GM18909 (cell line): ENCODE measurements at regions not wholly inside any gene's neighbourhood (a gene's known extent, or its start where the extent isn't known, plus 50 kb on each side); places are given as distances from the start of the nearest gene placed in this dataset.

Experiments used
- ATAC-seq: cut with Tn5 transposase; IDR thresholded peaks from one replicate; pipeline ENCODE4 v1.9.1; 2021; ENCODE audit warnings: mild to moderate bottlenecking; ENCODE audit not compliant: unreplicated experiment, poor library complexity

DNA sequence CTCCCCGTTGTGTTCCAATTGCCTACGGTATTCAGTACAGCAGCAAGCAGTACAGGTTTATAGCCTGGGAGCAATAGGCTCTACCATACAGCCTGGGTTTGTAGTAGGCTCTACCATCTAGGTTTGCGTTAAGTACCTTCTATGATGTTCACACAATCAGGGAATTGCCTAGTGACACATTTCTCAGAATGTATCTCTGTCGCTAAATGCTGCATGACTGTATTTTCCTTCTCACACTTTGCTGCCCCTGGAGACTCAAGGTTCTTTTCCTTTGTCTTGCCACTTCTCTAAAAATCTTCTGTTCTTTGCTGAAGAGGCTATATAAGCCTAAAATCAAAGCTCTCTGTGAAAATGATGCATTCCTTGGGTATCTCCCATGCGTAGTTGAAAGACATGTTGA is 241.9 kb downstream of the CD83 start:
- ATAC-seq, result no peak

DNA sequence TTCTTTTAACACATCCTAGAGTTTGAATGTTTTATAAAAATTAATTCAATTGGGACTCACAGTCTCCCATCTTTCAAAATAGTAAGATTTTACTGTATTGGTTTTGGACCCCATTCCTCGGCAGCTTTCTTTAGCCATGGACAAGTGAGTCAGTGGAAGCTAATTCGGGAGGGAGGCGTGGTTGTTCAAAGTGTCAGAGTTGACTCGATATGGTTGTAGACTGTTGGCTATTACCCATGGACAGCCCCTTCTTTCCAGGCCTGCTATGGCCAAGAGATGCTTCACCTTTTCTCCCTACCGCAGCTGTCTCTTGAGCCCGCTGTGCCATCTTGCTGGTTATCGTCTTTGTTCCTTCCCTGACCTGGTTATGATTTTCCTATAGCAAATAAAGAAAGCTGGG is 243.0 kb downstream of the CD83 start:
- ATAC-seq, result no peak

DNA sequence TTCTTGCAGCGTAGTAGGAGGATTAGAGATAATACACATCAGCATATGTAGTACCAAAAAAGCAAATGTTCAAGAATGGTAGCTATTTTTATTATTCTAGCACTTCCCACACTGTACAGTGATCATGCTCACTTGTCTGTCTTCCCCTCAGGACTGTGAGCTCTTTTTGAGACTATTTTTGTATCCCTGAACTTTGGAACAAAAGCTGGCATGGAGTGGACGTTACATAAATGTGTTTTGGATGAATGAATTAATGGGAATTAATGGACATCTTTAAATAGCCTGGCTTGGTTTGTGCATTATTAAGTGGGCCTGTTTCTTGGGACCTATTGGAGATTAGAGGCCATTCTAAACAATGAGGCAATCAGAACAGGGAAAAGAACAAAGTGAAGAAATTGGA is 243.7 kb downstream of the CD83 start:
- no peak for ATAC-seq

DNA sequence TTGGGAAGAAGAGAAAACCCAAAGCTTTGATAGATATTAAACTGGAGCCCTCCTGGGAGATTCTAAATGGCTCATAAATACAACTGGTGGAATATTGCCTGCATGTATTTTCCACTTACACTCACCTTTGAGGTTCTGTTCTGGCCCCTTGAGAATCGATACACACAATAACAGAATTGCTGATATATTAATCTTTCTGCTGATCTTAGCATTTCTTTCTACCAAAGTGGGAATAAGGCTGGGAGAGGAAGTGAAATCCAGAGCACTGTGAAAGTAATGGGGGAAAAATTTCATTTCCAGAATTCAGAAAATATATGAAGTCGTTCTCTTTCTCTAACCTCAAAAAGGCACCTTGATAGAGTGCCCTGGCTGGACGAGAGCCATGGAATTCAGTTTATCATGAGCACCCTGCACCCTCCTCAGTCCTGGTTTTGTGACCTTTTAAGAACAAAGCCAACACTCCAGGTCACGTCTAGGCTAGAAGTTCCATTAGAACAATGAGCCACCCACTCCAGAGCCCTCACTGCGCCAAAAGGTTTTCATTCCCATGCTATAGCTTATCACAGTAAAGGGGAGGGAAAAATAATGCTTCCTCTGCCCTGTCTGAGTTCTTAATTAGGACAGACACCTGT is 244.5 kb downstream of the CD83 start:
- no peak for ATAC-seq

DNA sequence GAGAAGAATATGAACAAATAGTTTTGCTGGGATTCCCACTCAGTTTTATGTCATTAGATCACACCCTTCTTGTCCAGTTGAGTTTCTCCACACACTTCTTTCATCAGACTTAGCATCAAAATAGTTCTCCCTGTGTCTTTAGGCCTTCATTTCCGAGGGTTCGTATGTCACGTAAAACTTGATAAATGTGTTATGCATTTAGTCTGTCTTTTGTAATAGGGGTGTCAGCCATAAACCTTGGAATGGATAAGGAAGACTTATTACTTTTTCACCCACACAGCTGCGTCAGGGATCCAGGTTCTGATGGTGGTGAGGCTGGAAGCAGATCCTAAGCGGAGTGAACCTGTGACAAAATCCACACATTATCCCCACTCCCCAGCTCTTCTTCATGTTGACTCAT is 246.8 kb downstream of the CD83 start:
- ATAC-seq, result no peak

DNA sequence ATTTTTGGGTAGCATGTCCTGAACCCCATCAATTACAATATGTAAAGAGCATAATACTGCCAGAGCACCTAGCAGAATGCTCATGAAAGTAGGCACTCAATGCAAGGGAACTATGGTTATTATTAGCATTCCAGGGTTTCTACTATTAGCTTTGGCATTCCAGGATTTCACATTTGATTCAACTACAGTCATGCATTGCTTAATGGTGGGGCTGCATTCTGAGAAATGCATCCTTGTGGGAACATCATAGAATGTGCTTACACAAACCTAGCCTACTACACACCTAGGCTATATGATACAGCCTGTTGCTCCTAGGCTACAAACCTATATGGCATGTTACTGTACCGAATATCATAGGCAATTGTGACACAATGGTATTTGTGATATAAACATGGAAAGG is 247.8 kb downstream of the CD83 start:
- ATAC-seq, result no peak

DNA sequence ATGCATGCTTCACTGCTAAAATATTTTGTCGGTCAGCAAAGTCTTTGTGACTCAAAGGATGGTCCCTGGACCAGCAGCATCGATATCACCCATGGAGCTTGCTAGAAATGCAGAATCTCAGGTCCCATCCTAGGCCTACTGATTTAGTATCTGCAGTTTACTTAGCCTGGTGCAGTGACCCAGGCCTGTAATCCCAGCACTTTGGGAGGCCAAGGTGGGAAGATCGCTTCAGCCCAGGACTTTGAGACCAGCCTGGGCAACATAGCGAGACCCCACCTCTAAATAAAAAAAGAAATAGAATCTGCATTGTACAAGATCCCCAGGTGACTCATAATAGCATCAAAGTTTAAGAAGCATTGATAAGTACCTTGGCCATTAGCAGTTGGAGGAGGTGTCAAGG is 248.7 kb downstream of the CD83 start:
- ATAC-seq, result no peak

DNA sequence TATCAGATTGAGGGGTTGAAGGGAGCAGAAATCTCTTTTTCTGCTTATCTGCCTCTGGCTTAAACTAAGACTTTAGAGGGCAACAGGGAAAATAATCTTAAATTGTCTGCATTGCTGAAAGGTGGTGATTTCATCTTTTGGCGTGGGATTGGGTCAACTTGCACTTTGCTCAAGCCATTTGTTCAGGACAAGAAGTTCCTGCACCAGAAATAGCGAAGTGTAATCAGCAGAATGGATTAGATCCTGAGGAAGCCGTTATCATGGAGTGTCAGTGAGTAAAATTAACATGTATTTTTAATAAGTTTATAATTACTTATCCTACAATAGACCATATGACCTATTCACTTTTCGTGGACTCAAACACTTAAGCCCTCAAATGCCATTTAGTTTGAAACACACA is 249.3 kb downstream of the CD83 start:
- ATAC-seq, result no peak

DNA sequence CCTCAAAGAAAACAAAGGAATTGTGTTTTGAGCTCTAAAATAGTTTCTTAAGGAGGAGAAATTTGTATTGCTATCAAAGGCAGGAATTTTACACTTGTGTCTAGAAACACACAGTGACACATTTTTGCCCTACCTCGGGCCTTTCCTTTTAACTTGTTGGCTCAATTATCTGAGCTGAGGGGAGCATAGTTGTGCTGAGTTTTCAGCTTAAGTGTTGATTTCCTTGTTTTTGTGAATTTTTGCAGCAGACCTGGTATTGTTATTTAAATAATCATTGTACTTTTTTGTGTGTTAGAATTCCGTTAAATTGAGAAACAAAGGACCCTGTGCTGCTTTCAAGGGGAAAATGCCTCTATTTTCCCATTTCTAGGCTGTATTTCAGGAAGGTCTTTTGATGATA is 249.7 kb downstream of the CD83 start:
- ATAC-seq, result no peak

DNA sequence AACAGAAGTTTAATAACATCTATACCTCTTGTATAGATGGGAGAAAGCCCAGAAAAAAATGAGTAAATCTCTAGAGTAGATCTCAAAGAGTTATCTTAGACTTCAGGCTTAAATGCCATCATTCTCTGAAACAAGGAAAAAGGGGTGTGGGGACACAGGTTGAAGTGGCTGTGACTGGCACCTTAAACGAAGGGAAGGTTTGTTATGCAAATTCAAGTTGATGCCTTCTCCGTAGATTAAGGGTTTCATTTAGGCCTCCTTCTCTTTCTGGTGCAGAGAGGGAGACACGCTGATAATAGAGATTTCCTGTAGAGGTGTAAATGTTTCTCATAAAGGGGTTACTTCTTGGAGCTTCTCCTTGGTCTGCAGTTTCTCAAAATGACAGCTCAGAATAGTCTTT is 252.1 kb downstream of the CD83 start:
- no peak for ATAC-seq

DNA sequence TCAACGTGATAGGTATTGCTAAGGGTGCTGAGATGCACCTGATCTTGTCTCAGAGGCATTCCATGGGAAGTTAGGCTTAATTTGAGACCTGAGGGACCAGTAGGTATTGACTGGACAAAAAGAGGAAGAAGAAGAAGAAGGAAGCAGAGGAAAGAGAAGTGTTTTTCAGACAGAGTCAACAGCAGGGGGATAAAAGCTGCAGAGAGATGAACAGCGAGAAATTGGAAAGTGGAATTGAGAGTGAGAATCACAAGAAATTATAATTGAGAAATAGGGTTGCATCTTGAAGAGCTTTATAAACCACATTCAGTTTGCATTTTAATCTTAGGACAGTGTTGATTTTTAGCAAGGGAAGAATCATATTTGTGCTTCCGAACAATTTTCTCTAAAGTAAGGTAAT is 254.0 kb downstream of the CD83 start:
- ATAC-seq, result no peak

DNA sequence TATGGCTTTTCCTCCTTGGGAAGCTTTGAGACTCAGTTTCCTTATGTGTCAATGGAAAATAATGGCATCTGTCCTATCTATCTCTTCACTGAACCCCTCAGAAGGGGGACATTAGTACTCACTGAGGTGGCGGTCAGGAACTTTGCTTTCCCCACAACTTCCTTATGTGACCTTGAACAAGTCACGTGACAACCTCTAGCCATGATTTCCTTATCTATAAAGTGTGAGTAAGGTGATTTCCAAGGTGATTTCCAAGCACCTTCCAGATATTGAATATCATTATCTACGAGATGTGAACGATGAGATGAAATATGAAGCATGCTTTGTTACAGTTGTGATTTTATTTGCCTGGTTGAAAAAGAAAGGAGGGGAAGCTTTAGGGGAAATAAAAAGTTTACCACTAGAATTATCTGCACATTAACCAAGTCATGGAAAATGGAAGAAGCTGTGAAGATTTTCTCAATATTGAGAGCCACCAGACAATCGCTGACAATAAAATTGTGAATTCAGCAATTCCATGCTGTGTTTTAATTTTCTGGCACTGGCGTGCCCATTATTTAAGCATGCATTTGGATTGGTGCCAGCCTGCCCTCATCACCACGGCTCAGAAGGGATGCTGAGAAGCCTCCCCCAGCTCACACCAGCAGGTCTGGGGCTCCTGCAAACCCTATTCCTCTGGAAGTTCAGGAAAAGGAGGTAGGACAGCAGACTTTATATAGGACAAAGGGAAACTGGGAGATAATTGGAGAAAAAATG is 255.3 kb downstream of the CD83 start:
- no peak for ATAC-seq

DNA sequence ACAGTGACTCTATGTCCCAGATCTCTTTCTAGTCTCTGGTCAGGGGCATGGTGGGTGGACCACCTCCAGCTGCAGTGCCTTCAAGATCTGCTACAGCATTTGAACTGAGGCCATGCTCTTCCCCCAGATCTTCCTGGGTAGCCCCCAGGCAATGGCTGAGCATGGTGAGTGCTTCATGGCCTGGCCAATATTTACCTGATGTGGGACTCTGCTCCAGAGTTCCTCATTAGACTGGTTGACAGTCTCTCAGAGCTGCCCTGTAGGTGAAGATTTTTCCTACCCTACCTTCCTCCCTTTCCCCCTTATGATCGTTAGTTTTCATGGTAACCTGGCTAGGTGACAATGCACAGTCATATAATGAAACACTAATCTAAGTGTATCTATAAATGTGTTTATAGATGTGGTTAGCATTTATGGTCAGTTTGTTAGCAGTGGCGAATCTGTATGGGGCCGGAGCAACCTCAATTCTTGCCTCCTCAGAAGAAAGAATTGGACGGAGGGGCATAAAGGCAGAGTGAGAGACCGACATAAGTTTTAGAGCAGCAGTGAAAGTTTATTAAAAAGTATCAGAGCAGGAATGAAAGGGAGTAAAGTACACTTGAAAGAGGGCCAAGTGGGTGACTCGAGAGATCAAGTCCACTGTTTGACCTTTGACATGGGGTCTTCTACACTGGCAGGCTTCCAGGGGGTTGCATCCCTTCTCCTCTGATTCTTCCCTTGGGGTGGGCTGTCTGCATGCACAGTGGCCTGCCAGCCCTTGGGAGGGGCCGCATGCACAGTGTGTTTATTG is 256.3 kb downstream of the CD83 start:
- ATAC-seq, result no peak

DNA sequence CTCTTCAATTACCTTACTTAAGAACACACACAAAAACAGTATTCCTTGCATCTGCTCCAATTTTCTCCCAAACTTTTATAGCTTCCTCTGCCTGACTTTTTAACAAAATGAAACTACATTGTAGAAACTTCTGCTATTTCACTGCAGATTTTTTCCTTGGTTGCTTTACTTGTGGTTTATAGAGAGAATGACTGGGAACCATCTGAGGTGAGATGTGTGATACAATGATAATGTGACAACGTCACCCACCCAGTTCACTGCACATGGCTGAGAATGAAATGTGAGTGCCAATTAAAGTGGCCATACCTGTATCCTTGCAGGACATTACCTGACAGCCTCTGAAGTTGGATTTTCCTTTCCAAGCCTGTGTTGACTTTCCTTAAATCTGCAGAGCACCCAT is 258.4 kb downstream of the CD83 start:
- ATAC-seq, result no peak

DNA sequence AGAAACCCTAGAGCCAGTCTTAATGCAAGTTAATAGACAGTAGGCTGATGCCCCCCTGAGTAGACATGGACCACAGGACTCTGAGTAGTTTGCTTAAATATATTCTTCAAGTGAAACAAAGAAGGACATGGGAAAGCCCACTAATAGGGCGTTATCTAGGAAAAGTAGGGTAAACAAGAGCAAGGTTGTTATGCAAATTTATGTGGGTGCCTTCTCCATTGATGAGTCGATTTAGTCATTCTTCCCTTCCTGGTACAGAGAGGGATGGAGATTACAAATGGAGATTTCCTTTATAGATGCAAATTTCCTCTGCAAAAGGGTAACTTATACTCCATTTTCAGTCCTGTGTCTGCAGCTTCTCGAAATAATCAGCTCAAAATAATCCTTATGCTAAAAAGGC is 262.0 kb downstream of the CD83 start:
- no peak for ATAC-seq

DNA sequence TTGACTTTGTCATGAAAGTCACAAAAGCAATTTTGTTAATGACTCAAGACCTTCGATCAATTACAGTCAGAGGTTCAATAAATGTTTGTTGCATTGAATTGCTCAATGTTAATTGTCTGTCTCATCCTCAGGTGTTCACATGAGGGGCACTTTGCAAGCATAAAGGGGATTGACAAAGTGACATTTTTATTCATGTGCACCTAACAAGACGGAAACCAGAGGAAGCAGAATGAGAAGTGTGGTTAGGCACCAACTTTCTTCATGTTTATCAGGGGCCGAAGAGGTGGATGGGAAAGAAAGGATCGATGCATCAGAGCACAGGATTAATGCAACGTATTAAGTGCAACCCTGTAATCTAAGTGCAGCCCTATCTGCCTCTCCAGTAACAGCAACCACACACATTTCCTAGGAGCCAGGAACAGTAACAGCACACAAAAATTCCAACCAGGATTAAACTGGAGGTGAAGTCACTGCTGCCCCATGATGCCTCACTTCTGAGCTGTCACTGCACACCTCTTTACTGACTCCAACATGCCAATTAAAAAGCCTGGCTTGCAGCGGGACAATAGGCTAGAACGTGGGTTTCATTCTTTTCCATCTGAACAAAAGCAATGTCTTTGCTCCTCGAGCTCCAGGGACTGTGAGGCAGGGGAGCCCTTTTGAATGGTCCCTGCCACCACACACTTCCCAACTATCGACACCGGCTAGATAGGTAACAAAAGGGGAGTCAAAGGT is 262.7 kb downstream of the CD83 start:
- ATAC-seq, result no peak

DNA sequence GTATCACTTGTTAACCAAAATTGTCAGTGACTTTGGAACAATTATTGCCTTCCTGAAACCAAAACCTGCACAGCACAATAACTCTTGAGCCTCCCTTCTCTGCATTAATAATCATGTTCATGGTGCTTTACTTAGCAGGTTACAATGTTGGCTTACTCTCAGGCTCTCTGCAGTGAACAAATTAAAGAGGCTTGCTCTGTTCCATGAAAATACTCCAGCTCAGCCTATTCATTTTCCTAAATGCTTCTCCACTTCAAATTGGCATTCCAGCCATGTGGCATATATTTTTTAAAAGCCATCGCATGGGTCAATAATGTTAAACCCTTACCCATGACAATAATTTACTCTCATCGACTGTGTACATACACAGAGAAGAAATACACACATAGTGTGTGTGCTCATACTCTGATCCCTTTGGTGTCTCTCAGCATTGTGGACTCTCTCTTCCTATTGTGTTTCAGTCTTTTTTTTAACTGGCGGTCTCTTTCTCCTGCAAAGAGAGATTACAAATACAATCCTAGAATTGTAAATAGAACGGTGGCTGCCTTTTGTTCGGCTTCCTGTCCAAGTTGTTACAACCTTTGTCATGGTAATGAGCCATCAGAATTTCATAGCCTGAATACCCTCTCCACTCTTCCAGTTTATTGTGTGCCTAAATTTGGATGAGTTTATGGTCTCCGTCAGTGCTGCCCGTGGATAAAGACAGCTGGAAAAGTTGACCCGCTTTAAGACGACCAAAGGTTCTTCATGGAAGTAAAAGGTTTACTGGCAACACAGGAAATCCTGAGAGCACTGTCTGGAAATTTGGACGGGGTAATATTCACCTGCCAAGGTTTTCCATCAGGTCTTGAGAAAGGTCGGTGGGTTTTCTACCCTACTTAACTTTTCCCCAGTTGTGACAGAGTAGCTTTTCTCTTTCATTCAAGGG is 263.6 kb downstream of the CD83 start:
- no peak for ATAC-seq

DNA sequence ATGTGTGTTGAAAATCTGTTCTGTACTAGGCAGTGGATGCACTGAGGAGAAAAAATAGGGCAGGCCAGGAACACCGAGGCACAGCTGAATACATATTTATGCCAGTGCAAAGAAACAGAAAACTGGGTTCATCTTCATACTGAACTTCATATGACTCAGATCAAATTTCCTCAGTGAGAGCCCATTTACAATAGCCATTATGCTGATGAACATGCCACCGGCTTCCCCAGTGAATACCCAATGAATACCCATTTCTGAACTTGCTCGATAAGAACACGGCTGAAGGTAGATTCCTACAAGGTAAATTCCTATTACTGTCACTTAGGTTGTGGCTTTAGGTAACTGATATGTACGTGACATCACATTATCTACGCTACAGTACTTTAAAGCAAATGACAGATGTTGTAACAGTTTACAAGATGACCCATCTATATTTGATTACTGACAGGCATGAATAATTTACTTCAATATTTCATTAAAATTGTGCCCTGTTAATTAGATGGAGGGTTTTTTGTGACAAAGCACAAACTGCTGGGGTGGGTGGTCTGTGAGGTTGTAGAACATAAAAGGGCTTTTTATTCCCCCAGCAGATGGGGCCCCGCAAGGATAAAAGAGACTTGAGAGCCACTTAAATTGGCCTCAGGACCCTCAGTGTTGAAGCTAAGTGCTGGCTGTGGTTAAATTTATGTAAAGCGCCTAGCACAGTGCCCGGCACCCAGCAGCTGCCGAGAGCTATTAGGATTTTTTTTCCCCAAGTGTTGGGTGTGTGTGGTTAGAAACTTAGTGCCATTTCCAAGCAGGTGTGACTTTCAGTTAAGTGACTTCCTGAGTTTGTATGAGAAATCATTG is 264.5 kb downstream of the CD83 start:
- peak; percentile 51 for ATAC-seq

DNA sequence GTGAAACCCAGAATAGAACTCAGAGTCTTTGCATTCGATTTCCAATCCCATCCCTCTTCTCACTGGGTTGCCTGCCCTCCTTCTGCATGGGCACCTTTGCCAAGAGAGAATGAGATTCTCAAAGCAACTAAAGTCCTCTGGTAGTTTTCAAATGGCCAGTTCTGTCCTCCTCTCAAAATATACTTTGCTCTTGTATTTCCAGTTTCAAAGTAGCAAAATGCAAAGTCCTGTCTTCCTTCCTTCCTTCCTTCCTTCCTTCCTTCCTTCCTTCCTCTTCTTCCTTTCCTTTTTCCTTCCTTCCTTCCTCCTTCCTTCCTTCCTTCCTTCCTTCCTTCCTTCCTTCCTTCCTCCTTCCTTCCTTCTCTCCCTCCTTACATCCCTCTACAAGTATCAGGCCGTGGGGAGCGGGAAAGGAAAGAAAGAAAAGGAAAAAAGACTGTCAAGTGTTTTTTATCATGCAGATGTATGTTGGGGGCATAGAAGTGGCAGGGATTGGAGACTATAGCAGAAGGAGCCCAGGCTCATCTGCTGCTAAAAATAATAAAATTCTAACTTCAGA is 265.2 kb downstream of the CD83 start:
- ATAC-seq, result no peak
